ENCODE measurements at regions not wholly inside any gene's neighbourhood (a gene's known extent, or its start where the extent isn't known, plus 50 kb on each side); places are given as distances from the start of the nearest gene placed in this dataset.

- ChIA-PET CTCF (no interaction called here), POLR2A (ENCODE audit: unreplicated experiment) (no interaction called here)
- no peak for ATAC-seq (ENCODE audit: low read depth)
- no peaks in the 10 kb centered on the region for H3K79me1 ChIP-seq (ENCODE audit: low read depth in 1 of 2, low read length in 2 of 2)
- dilution Hi-C loops (cut with HindIII; ENCODE audit: low sequenced_read_pairs, unreplicated experiment): no loop called here
- no peak overlapping the region for H3K56ac ChIP-seq (ENCODE audit: extremely low read depth, insufficient read depth, low read length)
- no peak overlapping the region for H3K4ac ChIP-seq (ENCODE audit: low read depth, low read length)
- H3K9ac ChIP-seq (ENCODE audit: low read depth, low read length): no peak overlapping the region
- H2AFZ ChIP-seq (replicated peaks; ENCODE audit: low read length, poor library complexity): no peak overlapping the region
- no peaks in the 10 kb centered on the region for H4K20me1 ChIP-seq (ENCODE audit: insufficient read depth, low read length)
- no peak overlapping the region for H2AK5ac ChIP-seq (ENCODE audit: low read depth, low read length)
- no peak overlapping the region for H4K91ac ChIP-seq (ENCODE audit: insufficient read depth, low read depth, low read length)
- no peak for TF ChIP-seq BHLHE40 (IDR thresholded peaks at IDR 0.05; ENCODE audit: low read depth, low read length)
- no peak for TF ChIP-seq NFE2L2 (IDR thresholded peaks at IDR 0.05; ENCODE audit: low read depth, low read length)
- TF ChIP-seq MAFK (IDR thresholded peaks at IDR 0.05; ENCODE audit: low read depth, low read length): no peak
- no peak for TF ChIP-seq MXI1 (IDR thresholded peaks at IDR 0.05; ENCODE audit: borderline replicate concordance, low read depth, low read length)
- TF ChIP-seq RFX5 (IDR thresholded peaks at IDR 0.05; ENCODE audit: low read depth, low read length): no peak
- TF ChIP-seq SMC3 (IDR thresholded peaks at IDR 0.05; ENCODE audit: low read depth, low read length): no peak
- TF ChIP-seq ELK1 (IDR thresholded peaks at IDR 0.05; ENCODE audit: borderline replicate concordance, low read depth, low read length): no peak
- no peak for TF ChIP-seq MAZ (IDR thresholded peaks at IDR 0.05; ENCODE audit: borderline replicate concordance, low read depth, low read length)
- no peak for TF ChIP-seq POLR2A (IDR thresholded peaks at IDR 0.05; ENCODE audit: low read depth, low read length)
- TF ChIP-seq RCOR1 (IDR thresholded peaks at IDR 0.05; ENCODE audit: insufficient replicate concordance, low read length): no peak
- TF ChIP-seq CTCF (conservative IDR thresholded peaks at IDR 0.05; ENCODE audit: low read depth, low read length): no peak
- no peak for TF ChIP-seq FOS (IDR thresholded peaks at IDR 0.05; ENCODE audit: low read depth, low read length)
- TF ChIP-seq RAD21 (IDR thresholded peaks at IDR 0.05; ENCODE audit: low read length): no peak
- TF ChIP-seq CHD1 (IDR thresholded peaks at IDR 0.05; ENCODE audit: low read depth, low read length): no peak
- no peak for TF ChIP-seq USF2 (IDR thresholded peaks at IDR 0.05; ENCODE audit: low read depth, low read length)
- no peak for TF ChIP-seq CEBPB (IDR thresholded peaks at IDR 0.05; ENCODE audit: low read depth, low read length)
- no peaks in the 10 kb centered on the region for H3K9me3 ChIP-seq (ENCODE audit: control insufficient read depth, insufficient read depth, low read length)
- H3K4me2 ChIP-seq (ENCODE audit: low read depth, low read length): no peak overlapping the region
- H3K27me3 ChIP-seq (ENCODE audit: control insufficient read depth, insufficient read depth, low read length): peaks cover 42% of the 10 kb centered on the region
- no peak overlapping the region for H3K23ac ChIP-seq (ENCODE audit: low read depth, low read length)
- no peak overlapping the region for H3K4me3 ChIP-seq (ENCODE audit: insufficient read depth, low read depth, low read length)
- H2BK20ac ChIP-seq (ENCODE audit: low read depth, low read length): no peak overlapping the region
- H3K4me1 ChIP-seq (ENCODE audit: control insufficient read depth, insufficient read depth, low read length): peaks cover 3% of the 10 kb centered on the region; the same call in 1 of the 2 replicates
- H3K27ac ChIP-seq (ENCODE audit: insufficient read depth, low read length): no peak overlapping the region
- no peak for DNase-seq
- no peaks in the 10 kb centered on the region for H3K36me3 ChIP-seq (ENCODE audit: control insufficient read depth, insufficient read depth, low read length)
- no peak overlapping the region for H2BK5ac ChIP-seq (ENCODE audit: low read depth, low read length, poor library complexity, severe bottlenecking)
- no peaks in the 10 kb centered on the region for H3K9me1 ChIP-seq (ENCODE audit: insufficient read depth, low read length)
- H4K8ac ChIP-seq (ENCODE audit: low read depth in 2 of 2, low read length in 2 of 2): no peak overlapping the region
- no peak overlapping the region for H2AK9ac ChIP-seq (replicated peaks; ENCODE audit: low read depth, low read length, poor library complexity)
- no CpG with 5 or more reads among the region's 2 CpGs for WGBS, 2 experiments (ENCODE audit: extremely low coverage in 2 of 2, insufficient read length in 1 of 2)
- H2BK15ac ChIP-seq (ENCODE audit: low read depth, low read length): no peak overlapping the region
- no peak overlapping the region for H3K18ac ChIP-seq (ENCODE audit: low read depth, low read length)
- H3K14ac ChIP-seq (replicated peaks; ENCODE audit: low read depth, low read length): no peak overlapping the region
- in situ Hi-C loops (cut with MboI; ENCODE audit: low sequenced_read_pairs): no loop called here
- no TSS peak for BruUV-seq (replicated peaks)
- H4K5ac ChIP-seq (ENCODE audit: low read depth, low read length): no peak overlapping the region
- intact Hi-C loops (cut with micrococcal nuclease): no loop called here
- no peak overlapping the region for H2BK120ac ChIP-seq (ENCODE audit: low read depth, low read length)
These were observed 92.5 kb upstream of the FMN2 start for GRCh38 chr1:239999170-239999569.

All from IMR-90 (cell line).